GM12878 (cell line): ENCODE measurements at regions not wholly inside any gene's neighbourhood (a gene's known extent, or its start where the extent isn't known, plus 50 kb on each side); places are given as distances from the start of the nearest gene placed in this dataset.

Source experiments
- ATAC-seq: fragments of 200-7000 bp; cut with Tn5 transposase; 3 replicates; pipeline ENCODE4 v1.9.1; 2020; ENCODE audit warnings: mild to moderate bottlenecking, moderate library complexity
- BruUV-seq: library from RNA; stranded (reverse); fragments of 400-500 nt; replicated peaks from 2 replicates; lab custom pipeline; 2021; lab: Mats Ljungman, UMichigan
- CTCF ChIA-PET: fragments of 300-600 bp; sonication (Branson Sonifier 250); formaldehyde crosslinking; extraction: SDS; loops from one replicate; lab custom pipeline; 2021; ENCODE audit warnings: inconsistent platforms; lab: Yijun Ruan, JAX
- POLR2A ChIA-PET: fragments of 350-600 bp; formaldehyde crosslinking; extraction: SDS; loops from one replicate; lab custom pipeline; 2021; ENCODE audit warnings: inconsistent platforms; lab: Charles Lee
- RAD21 ChIA-PET: fragments of 300-600 bp; sonication (Branson Sonifier 250); formaldehyde crosslinking; loops from one replicate; lab custom pipeline; 2023; ENCODE audit warnings: antibody characterized with exemption; ENCODE audit not compliant: unreplicated experiment; lab: Charles Lee
- SMC1A ChIA-PET: fragments of 300-600 bp; sonication (Branson Sonifier 250); formaldehyde crosslinking; loops from one replicate; lab custom pipeline; 2023; ENCODE audit not compliant: unreplicated experiment, uncharacterized antibody; lab: Charles Lee
- DNase-seq: peaks from one replicate; pipeline ENCODE4 v3.0.0-alpha.2; 2011; ENCODE audit warnings: low read depth, low spot score
- FAIRE-seq: peaks from 3 replicates; lab custom pipeline; 2011; peaks lifted over from hg19 to GRCh38; lab: Jason Lieb, UNC
- H2AFZ ChIP-seq: 2 replicates; pipeline ENCODE4 v1.6.0; 2011; ENCODE audit warnings: low read depth, low read length, control low read depth; ENCODE audit not compliant: control insufficient read depth
- H3K27ac ChIP-seq: 2 replicates; pipeline ENCODE4 v1.5.1; 2011; ENCODE audit warnings: control low read depth; ENCODE audit not compliant: control insufficient read depth, insufficient read depth
- H3K27me3 ChIP-seq, 2 experiments: replicated peaks in 1 of 2; 2 replicates each; pipeline versions ENCODE4 v1.6.0 to v1.6.1; 2011; ENCODE audit warnings: low read length in 1 of 2; ENCODE audit not compliant: control insufficient read depth in 2 of 2, insufficient read depth in 2 of 2
- H3K36me3 ChIP-seq, 2 experiments: 2 replicates each; pipeline ENCODE4 v1.5.1; 2011; ENCODE audit warnings: low read length in 1 of 2; ENCODE audit not compliant: control insufficient read depth in 2 of 2, insufficient read depth in 2 of 2
- H3K4me1 ChIP-seq: 2 replicates; pipeline ENCODE4 v1.6.1; 2011; ENCODE audit warnings: mild to moderate bottlenecking, low read length, moderate library complexity, mixed read lengths; ENCODE audit not compliant: control insufficient read depth, insufficient read depth
- H3K4me2 ChIP-seq: 2 replicates; pipeline ENCODE4 v1.6.0; 2011; ENCODE audit warnings: control low read depth; ENCODE audit not compliant: control insufficient read depth, insufficient read depth
- H3K4me3 ChIP-seq: fragments of 200-600 bp; sonication (generic); 2 replicates; pipeline ENCODE4 v1.5.1; 2016
- H3K79me2 ChIP-seq: 2 replicates; pipeline ENCODE4 v1.6.0; 2011; ENCODE audit warnings: low read length; ENCODE audit not compliant: control insufficient read depth, insufficient read depth
- H3K9ac ChIP-seq: 2 replicates; pipeline ENCODE4 v1.8.0; 2011; ENCODE audit warnings: low read length, control low read depth, mixed read lengths; ENCODE audit not compliant: control insufficient read depth, insufficient read depth
- H3K9me3 ChIP-seq: replicated peaks from 3 replicates; pipeline ENCODE4 v1.5.1; 2011; ENCODE audit warnings: mild to moderate bottlenecking, low read length; ENCODE audit not compliant: control insufficient read depth, insufficient read depth
- H4K20me1 ChIP-seq: 2 replicates; pipeline ENCODE4 v1.6.0; 2011; ENCODE audit not compliant: control insufficient read depth, insufficient read depth
- CREM ChIP-seq: IDR thresholded peaks from 2 replicates; pipeline ENCODE4 v1.6.1; 2014; ENCODE audit warnings: antibody characterized with exemption, low read depth
- DPF2 ChIP-seq: fragments of 450-650 bp; IDR thresholded peaks from 2 replicates; pipeline ENCODE4 v1.6.1; 2017; ENCODE audit warnings: mild to moderate bottlenecking
- EZH2 ChIP-seq: IDR thresholded peaks from 2 replicates; pipeline ENCODE4 v1.6.1; 2012; ENCODE audit warnings: low read depth, mild to moderate bottlenecking, control low read depth, inconsistent platforms, low read length, borderline replicate concordance; ENCODE audit not compliant: control insufficient read depth
- IRF3 ChIP-seq: fragments of 450-650 bp; IDR thresholded peaks from 2 replicates; pipeline ENCODE4 v1.6.1; 2014; ENCODE audit warnings: mild to moderate bottlenecking
- MAX ChIP-seq: IDR thresholded peaks from 2 replicates; pipeline ENCODE4 v1.6.1; 2012; ENCODE audit warnings: low read depth, low read length, improper control_type of control experiment
- SPI1 ChIP-seq: IDR thresholded peaks from 2 replicates; pipeline ENCODE4 v1.6.1; 2011; ENCODE audit warnings: low read depth, mild to moderate bottlenecking, low read length, moderate library complexity, borderline replicate concordance; ENCODE audit not compliant: insufficient read depth
- STAT1 ChIP-seq: fragments of 450-650 bp; conservative IDR thresholded peaks from 2 replicates; pipeline ENCODE4 v1.6.1; 2014; ENCODE audit warnings: antibody characterized with exemption, mild to moderate bottlenecking
- WGBS: methylation state at CpG from one replicate; pipeline ENCODE4 v1.1.6; 2016; ENCODE audit warnings: low lambda C conversion rate; ENCODE audit not compliant: insufficient replicate concordance, insufficient coverage; ENCODE audit errors: missing lambda C conversion rate; 5-methylcytosine and 5-hydroxymethylcytosine counted together
- in situ Hi-C: fragments of 300-500 bp; cut with MboI; formaldehyde crosslinking; loops from 9 replicates; pipeline ENCODE4 v1.14.3; 2018; ENCODE audit warnings: mixed read lengths
- intact Hi-C: fragments of 100-400 bp; cut with micrococcal nuclease; formaldehyde crosslinking; loops from one replicate; pipeline ENCODE4 v1.14.2; 2022; ENCODE audit not compliant: unreplicated experiment

GRCh38 chr2:23120161-23120560 is 264.8 kb upstream of the KLHL29 start:
- TF ChIP-seq SPI1 (no peak), DPF2 (0 out of 2 replicates have a peak, but pooled peaks have one; percentile 22), STAT1 (no peak), IRF3 (no peak), CREM (no peak), EZH2 (no peak), MAX (no peak)
- ATAC-seq = peak; percentile 90
- BruUV-seq = no TSS peak
- Histone ChIP-seq H3K4me3 (no peak overlapping the region), H3K9me3 (no peaks in the 10 kb centered on the region), H3K27me3 (peaks cover 0 to 2% of the 10 kb centered on the region in 2 experiments; a peak in 1 of 4 replicates), H3K27ac (no peak overlapping the region), H3K79me2 (no peaks in the 10 kb centered on the region), H3K4me1 (no peaks in the 10 kb centered on the region), H3K9ac (no peak overlapping the region), H3K4me2 (no peak overlapping the region), H2AFZ (no peak overlapping the region), H3K36me3 (no peaks in the 10 kb centered on the region), H4K20me1 (no peaks in the 10 kb centered on the region)
- intact Hi-C loops (no loop called here), in situ Hi-C loops (no loop called here)
- FAIRE-seq = no peak
- no peak for DNase-seq
- CTCF ChIA-PET = no interaction called here
- RAD21 ChIA-PET = no interaction called here
- POLR2A ChIA-PET = interaction anchor here (0.6 kb wide), 1 partner anchor 116 kb away, joined by 3 read pairs; no protein-coding TSS in a partner anchor
- SMC1A ChIA-PET = no interaction called here
- 25% methylated on average over 4 of the region's 4 CpGs for WGBS
